Activated CD8-positive, alpha-beta T cell treated with anti-CD3 and anti-CD28 coated beads, Interleukin-2, amount 10 ng/mL, durations not matched to agents 7 days and 5 days (primary cell): ENCODE measurements at regions not wholly inside any gene's neighbourhood (a gene's known extent, or its start where the extent isn't known, plus 50 kb on each side); places are given as distances from the start of the nearest gene placed in this dataset.
A peak's percentile ranks its signal among the peaks of the same experiment; 100 is the strongest.
"Not testable (repeated sequence)": the region's sequence is repeated elsewhere in the genome, so short reads cannot be mapped to it uniquely, and the experiment has no call there.

Source experiments
- ATAC-seq: fragments of 150-1000 bp; cut with Tn5 transposase; one replicate; pipeline ENCODE4 v1.10.0; 2021; ENCODE audit warnings: moderate library complexity
- CTCF ChIA-PET: fragments of 350-600 bp; sonication (Branson Sonifier 250); formaldehyde crosslinking; loops from one replicate; lab custom pipeline; 2021; ENCODE audit warnings: antibody characterized with exemption; lab: Charles Lee
- POLR2A ChIA-PET: fragments of 350-600 bp; sonication (Branson Sonifier 250); formaldehyde crosslinking; loops from one replicate; lab custom pipeline; 2021; ENCODE audit warnings: antibody characterized with exemption; lab: Charles Lee
- DNase-seq: peaks from one replicate; pipeline ENCODE4 v3.0.0-alpha.2; 2020
- H3K27ac Mint-ChIP-seq: one replicate; pipeline ENCODE4 v1.8.0; 2021; ENCODE audit warnings: mild to moderate bottlenecking, mixed read lengths
- H3K27me3 Mint-ChIP-seq: one replicate; pipeline ENCODE4 v1.8.0; 2021; ENCODE audit warnings: low read depth, mixed read lengths
- H3K36me3 Mint-ChIP-seq: one replicate; pipeline ENCODE4 v1.8.0; 2021; ENCODE audit warnings: low read depth, mixed read lengths
- H3K4me1 Mint-ChIP-seq: one replicate; pipeline ENCODE4 v1.8.0; 2021; ENCODE audit warnings: low read depth, mixed read lengths
- H3K4me3 Mint-ChIP-seq: one replicate; pipeline ENCODE4 v1.8.0; 2021; ENCODE audit warnings: mild to moderate bottlenecking, mixed read lengths
- H3K9me3 Mint-ChIP-seq: one replicate; pipeline ENCODE4 v1.8.0; 2022; ENCODE audit warnings: mixed read lengths; ENCODE audit not compliant: insufficient read depth

- CTCF ChIA-PET, result interaction anchor here (0.5 kb wide), 1 partner anchor 78 kb away, joined by 3 read pairs; no protein-coding TSS in a partner anchor
- DNase-seq, H3K9me3 Mint-ChIP-seq, ATAC-seq, H3K27ac Mint-ChIP-seq, H3K4me3 Mint-ChIP-seq, H3K27me3 Mint-ChIP-seq, H3K36me3 Mint-ChIP-seq, POLR2A ChIA-PET: not testable (repeated sequence)
- peaks cover 18% of the 10 kb centered on the region for H3K4me1 Mint-ChIP-seq
These were observed 364.6 kb upstream of the RGS6 start for GRCh38 chr14:71567499-71568133.

GRCh38 chr14:71574976-71575375 is 357.3 kb upstream of the RGS6 start:
- peaks cover 3% of the 10 kb centered on the region for H3K4me1 Mint-ChIP-seq
- H3K4me3 Mint-ChIP-seq, result no peak overlapping the region
- DNase-seq, result no peak
- no peaks in the 10 kb centered on the region for H3K36me3 Mint-ChIP-seq
- no peak for ATAC-seq
- ChIA-PET POLR2A (no interaction called here), CTCF (no interaction called here)
- no peak overlapping the region for H3K27ac Mint-ChIP-seq
- no peaks in the 10 kb centered on the region for H3K9me3 Mint-ChIP-seq
- no peaks in the 10 kb centered on the region for H3K27me3 Mint-ChIP-seq

DNA sequence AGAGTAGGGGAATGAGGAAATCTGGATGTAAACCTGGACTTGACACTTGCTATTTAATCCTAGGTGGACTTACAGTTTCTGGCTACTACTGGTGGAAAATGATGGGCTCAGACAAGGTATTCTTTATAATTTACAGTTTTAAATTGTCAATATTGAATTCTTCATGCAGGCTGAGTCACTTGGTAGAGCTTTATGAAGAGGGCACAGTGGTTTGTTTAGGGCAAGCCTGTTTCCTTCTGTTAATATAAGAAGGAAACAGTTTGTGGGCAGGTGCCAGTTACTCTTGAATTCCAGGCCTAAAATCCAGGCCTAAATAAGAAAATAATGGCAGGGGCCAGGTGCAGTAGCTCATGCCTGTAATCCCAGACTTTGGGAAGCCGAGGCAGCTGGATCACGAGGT is 355.8 kb upstream of the RGS6 start:
- CTCF ChIA-PET, result no interaction called here
- Mint-ChIP-seq H3K4me1 (peaks cover 3% of the 10 kb centered on the region), H3K27ac (no peak overlapping the region), H3K9me3 (no peaks in the 10 kb centered on the region), H3K36me3 (no peaks in the 10 kb centered on the region), H3K4me3 (no peak overlapping the region), H3K27me3 (no peaks in the 10 kb centered on the region)
- ATAC-seq, result no peak
- POLR2A ChIA-PET, result no interaction called here
- no peak for DNase-seq

- DNase-seq (no peak), ATAC-seq (no peak)
- H3K27me3 Mint-ChIP-seq, result no peaks in the 10 kb centered on the region
- ChIA-PET POLR2A (no interaction called here), CTCF (no interaction called here)
- H3K4me1 Mint-ChIP-seq, result peaks cover 5% of the 10 kb centered on the region
- no peaks in the 10 kb centered on the region for H3K9me3 Mint-ChIP-seq
- H3K27ac Mint-ChIP-seq, result no peak overlapping the region
- no peak overlapping the region for H3K4me3 Mint-ChIP-seq
- peaks cover 2% of the 10 kb centered on the region for H3K36me3 Mint-ChIP-seq
These were observed 352.9 kb upstream of the RGS6 start for GRCh38 chr14:71579331-71579730.

- Mint-ChIP-seq H3K4me1 (peaks cover 17% of the 10 kb centered on the region), H3K9me3 (no peaks in the 10 kb centered on the region), H3K4me3 (no peak overlapping the region), H3K27me3 (no peaks in the 10 kb centered on the region), H3K36me3 (peaks cover 6% of the 10 kb centered on the region), H3K27ac (no peak overlapping the region)
- DNase-seq (no peak), ATAC-seq (no peak)
- CTCF ChIA-PET, result interaction anchor here (0.9 kb wide), 1 partner anchor 10 kb away, joined by 3 read pairs; no protein-coding TSS in a partner anchor
- POLR2A ChIA-PET, result no interaction called here
These were observed 349.5 kb upstream of the RGS6 start for GRCh38 chr14:71582705-71583104.

- Mint-ChIP-seq H3K27ac (no peak overlapping the region), H3K9me3 (no peaks in the 10 kb centered on the region), H3K4me1 (peaks cover 22% of the 10 kb centered on the region), H3K4me3 (no peak overlapping the region), H3K36me3 (peaks cover 11% of the 10 kb centered on the region), H3K27me3 (no peaks in the 10 kb centered on the region)
- ChIA-PET POLR2A (no interaction called here), CTCF (interaction anchor here (0.9 kb wide), 1 partner anchor 9 kb away, joined by 3 read pairs; no protein-coding TSS in a partner anchor)
- DNase-seq (no peak), ATAC-seq (no peak)
These were observed 349.0 kb upstream of the RGS6 start for GRCh38 chr14:71583194-71583593.

DNA sequence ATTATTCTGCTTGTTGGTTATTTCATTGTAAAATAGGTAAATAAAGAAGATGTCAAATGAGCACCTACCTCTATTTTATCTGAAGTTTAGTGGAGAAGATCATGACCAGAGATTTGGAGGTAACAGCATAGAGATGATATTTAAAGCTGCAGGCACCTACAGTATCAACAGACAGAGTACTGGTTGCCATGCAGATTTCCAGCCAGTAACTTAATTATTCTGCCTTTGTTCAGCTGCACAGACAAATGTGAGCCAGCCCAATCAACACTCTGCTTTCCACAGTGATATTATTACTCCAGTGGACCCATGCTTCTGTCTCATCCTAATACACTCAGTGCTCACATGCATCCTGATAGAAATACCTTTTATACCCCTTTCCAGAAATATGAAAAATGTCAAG is 348.5 kb upstream of the RGS6 start:
- DNase-seq, result no peak
- no peaks in the 10 kb centered on the region for H3K9me3 Mint-ChIP-seq
- H3K27ac Mint-ChIP-seq, result no peak overlapping the region
- H3K4me3 Mint-ChIP-seq, result no peak overlapping the region
- ChIA-PET CTCF (no interaction called here), POLR2A (no interaction called here)
- ATAC-seq, result no peak
- H3K27me3 Mint-ChIP-seq, result no peaks in the 10 kb centered on the region
- H3K4me1 Mint-ChIP-seq, result peaks cover 25% of the 10 kb centered on the region
- peaks cover 16% of the 10 kb centered on the region for H3K36me3 Mint-ChIP-seq

DNA sequence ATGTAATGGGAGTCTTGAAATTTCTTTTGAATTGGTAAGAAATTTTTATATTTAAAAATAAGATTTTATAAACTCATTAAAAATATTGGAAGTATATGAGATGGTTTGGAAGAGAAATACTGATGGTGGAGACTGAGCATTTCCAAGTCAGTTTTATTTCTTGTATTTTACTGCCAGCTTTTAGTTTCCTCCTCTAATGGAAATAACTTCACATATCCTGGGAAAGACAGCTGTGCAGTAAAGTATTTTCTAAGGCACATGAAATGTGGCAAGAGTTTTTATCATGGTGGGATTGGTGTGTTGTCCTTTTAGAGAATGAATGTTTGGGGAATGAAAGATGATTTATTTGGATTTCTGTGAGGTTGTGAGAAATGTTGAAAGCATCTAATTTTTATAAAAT is 346.9 kb upstream of the RGS6 start:
- ATAC-seq (no peak), DNase-seq (no peak)
- POLR2A ChIA-PET, result no interaction called here
- CTCF ChIA-PET, result interaction anchor here (0.6 kb wide), 1 partner anchor 332 kb away, joined by 3 read pairs; no protein-coding TSS in a partner anchor
- Mint-ChIP-seq H3K27me3 (no peaks in the 10 kb centered on the region), H3K4me1 (peaks cover 33% of the 10 kb centered on the region), H3K36me3 (peaks cover 19% of the 10 kb centered on the region), H3K9me3 (no peaks in the 10 kb centered on the region), H3K27ac (no peak overlapping the region), H3K4me3 (no peak overlapping the region)

DNA sequence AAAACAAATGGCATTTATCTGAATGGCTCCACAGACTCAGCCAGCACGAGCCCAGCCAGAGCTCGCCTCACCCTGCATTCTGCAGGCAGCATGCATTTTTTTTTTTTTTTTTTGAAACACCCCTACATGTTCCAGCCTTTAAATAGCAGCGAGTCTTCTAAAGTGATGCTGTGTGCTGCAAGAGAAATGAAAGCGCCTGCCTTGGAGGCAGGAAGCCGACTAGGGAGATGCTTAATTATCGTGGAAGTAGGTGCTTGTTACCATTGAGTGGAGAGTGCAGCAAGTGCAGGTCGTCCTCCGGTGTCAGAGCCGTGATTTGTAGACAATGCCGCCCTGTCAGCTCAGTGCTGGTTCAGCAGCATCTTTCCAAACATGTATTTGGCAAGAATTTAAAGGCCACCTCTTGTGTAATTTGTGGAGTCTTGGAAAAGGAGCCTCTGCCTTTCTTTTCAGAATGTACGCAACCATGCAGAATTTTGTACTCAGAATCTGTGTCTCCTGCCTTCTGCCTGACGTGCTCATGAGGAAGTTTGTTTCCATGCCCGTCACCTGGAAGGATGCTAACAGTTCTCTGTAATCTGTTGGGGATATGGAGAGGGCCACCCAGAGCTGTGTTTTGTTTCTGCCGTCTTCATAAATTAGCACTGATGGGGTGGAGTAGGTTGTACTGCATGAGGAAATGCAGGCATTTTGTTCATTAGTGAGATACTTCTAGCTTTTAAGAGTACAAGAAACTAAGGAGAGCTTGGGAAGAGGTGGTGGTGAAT is 345.9 kb upstream of the RGS6 start:
- peaks cover 39% of the 10 kb centered on the region for H3K4me1 Mint-ChIP-seq
- no peak for ATAC-seq
- CTCF ChIA-PET, result interaction anchor here (0.6 kb wide), 1 partner anchor 331 kb away, joined by 3 read pairs; no protein-coding TSS in a partner anchor
- H3K9me3 Mint-ChIP-seq, result no peaks in the 10 kb centered on the region
- H3K36me3 Mint-ChIP-seq, result peaks cover 19% of the 10 kb centered on the region
- H3K27me3 Mint-ChIP-seq, result no peaks in the 10 kb centered on the region
- no peak for DNase-seq
- H3K27ac Mint-ChIP-seq, result no peak overlapping the region
- POLR2A ChIA-PET, result no interaction called here
- H3K4me3 Mint-ChIP-seq, result no peak overlapping the region

DNA sequence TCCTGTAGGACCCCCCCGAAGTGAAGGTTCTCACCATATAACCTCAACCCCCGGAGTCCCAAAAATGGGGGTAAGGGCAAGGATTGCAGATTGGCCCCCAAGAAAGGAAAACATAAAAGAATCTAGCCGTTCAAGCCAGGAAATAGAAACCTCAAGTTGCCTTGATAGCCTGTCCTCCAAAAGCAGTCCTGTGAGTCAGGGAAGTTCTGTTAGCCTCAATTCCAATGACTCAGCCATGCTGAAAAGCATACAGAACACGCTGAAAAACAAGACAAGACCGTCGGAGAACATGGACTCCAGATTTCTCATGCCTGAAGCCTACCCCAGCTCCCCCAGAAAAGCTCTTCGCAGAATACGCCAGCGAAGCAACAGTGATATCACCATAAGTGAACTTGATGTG is 344.2 kb upstream of the RGS6 start:
- H3K27me3 Mint-ChIP-seq, result no peaks in the 10 kb centered on the region
- DNase-seq, result no peak
- ChIA-PET POLR2A (no interaction called here), CTCF (no interaction called here)
- H3K27ac Mint-ChIP-seq, result no peak overlapping the region
- H3K4me3 Mint-ChIP-seq, result no peak overlapping the region
- ATAC-seq, result no peak
- peaks cover 50% of the 10 kb centered on the region for H3K4me1 Mint-ChIP-seq
- peaks cover 21% of the 10 kb centered on the region for H3K36me3 Mint-ChIP-seq
- H3K9me3 Mint-ChIP-seq, result no peaks in the 10 kb centered on the region

- Mint-ChIP-seq H3K36me3 (peaks cover 21% of the 10 kb centered on the region), H3K27me3 (no peaks in the 10 kb centered on the region), H3K4me3 (no peak overlapping the region), H3K27ac (peak overlapping the region; percentile 12), H3K9me3 (no peaks in the 10 kb centered on the region), H3K4me1 (peaks cover 55% of the 10 kb centered on the region)
- no peak for ATAC-seq
- DNase-seq, result no peak
- CTCF ChIA-PET, result interaction anchor here (1.1 to 1.7 kb wide), 3 partner anchors 14 to 32 kb away, joined by 3 to 5 read pairs (median 3); no protein-coding TSS in a partner anchor
- POLR2A ChIA-PET, result no interaction called here
These were observed 343.5 kb upstream of the RGS6 start for GRCh38 chr14:71588576-71589215.

- ChIA-PET CTCF (interaction anchor here (1.1 to 1.7 kb wide), 3 partner anchors 13 to 33 kb away, joined by 3 to 5 read pairs (median 3); no protein-coding TSS in a partner anchor), POLR2A (no interaction called here)
- Mint-ChIP-seq H3K36me3 (peaks cover 19% of the 10 kb centered on the region), H3K27ac (no peak overlapping the region), H3K27me3 (no peaks in the 10 kb centered on the region), H3K4me1 (peaks cover 61% of the 10 kb centered on the region), H3K9me3 (no peaks in the 10 kb centered on the region), H3K4me3 (no peak overlapping the region)
- no peak for ATAC-seq
- no peak for DNase-seq
These were observed 342.6 kb upstream of the RGS6 start for GRCh38 chr14:71589609-71590008.
